ENCODE measurements at regions not wholly inside any gene's neighbourhood (a gene's known extent, or its start where the extent isn't known, plus 50 kb on each side); places are given as distances from the start of the nearest gene placed in this dataset.

DNA sequence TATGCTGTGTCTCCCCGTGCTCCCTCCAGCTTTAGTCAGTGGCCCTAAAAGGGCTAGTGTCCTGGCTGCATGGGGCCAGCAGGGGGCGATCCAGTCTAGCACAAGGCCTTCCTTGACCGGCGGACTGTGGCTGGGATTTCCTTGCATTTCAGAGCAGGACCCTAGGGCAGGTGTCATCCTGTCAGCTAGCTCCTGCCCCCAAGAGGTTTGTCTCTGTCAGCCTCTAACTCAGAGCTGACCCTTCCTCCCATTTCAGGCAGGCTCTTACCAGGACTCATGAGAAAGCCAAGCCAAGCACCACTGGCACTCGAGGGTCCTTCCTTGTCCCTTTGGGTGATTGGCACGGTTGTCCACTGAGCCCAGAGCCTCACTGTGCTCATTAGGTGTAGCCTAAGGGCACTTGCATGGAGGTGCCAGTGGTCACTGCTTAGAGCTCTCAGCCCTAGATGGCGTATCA lies 140.3 kb downstream of the RPIA start:
- peak in 2 of 3 experiments; percentile 28 to 46 for TF ChIP-seq CTCF (IDR thresholded peaks at IDR 0.05)
- TF ChIP-seq POLR2AphosphoS5 (IDR thresholded peaks at IDR 0.05) = no peak
- TF ChIP-seq POLR2A (IDR thresholded peaks at IDR 0.05; ENCODE audit: low read depth) = no peak
